Endothelial cell of umbilical vein (primary cell): ENCODE measurements at regions not wholly inside any gene's neighbourhood (a gene's known extent, or its start where the extent isn't known, plus 50 kb on each side); places are given as distances from the start of the nearest gene placed in this dataset.

Experiments
- CTCF ChIP-seq, 2 donors: IDR thresholded peaks; 1 replicate in 1 of 2; 2 replicates in 1 of 2; pipeline ENCODE4 v1.5.1; 2011; ENCODE audit warnings: low read length in 2 of 2, mild to moderate bottlenecking in 2 of 2, moderate library complexity in 2 of 2, control low read depth in 1 of 2, inconsistent platforms in 1 of 2, low read depth in 1 of 2; ENCODE audit not compliant: insufficient read depth in 1 of 2; ENCODE audit errors: extremely low read depth in 1 of 2
- EZH2 ChIP-seq: IDR thresholded peaks from 2 replicates; pipeline ENCODE4 v1.6.1; 2012; ENCODE audit warnings: borderline replicate concordance, low read depth, mild to moderate bottlenecking, moderate library complexity, low read length, inconsistent platforms; ENCODE audit not compliant: severe bottlenecking
- JUN ChIP-seq: IDR thresholded peaks from 2 replicates; pipeline ENCODE4 v1.6.1; 2011; ENCODE audit warnings: borderline replicate concordance, low read depth; ENCODE audit not compliant: insufficient read length, insufficient read depth
- MAX ChIP-seq: IDR thresholded peaks from 2 replicates; pipeline ENCODE4 v1.6.1; 2011; ENCODE audit not compliant: insufficient read depth, insufficient read length
- POLR2A ChIP-seq: IDR thresholded peaks from 2 replicates; pipeline ENCODE4 v1.6.1; 2012; ENCODE audit warnings: low read depth, mild to moderate bottlenecking, control low read depth, low read length
- POLR2AphosphoS5 ChIP-seq: IDR thresholded peaks from 2 replicates; pipeline ENCODE4 v1.6.1; 2012; ENCODE audit warnings: low read depth, mild to moderate bottlenecking, control low read depth, low read length, moderate library complexity; ENCODE audit not compliant: insufficient read depth

GRCh38 chr4:56149591-56149990 is 200.8 kb downstream of the CEP135 start:
- TF ChIP-seq CTCF (IDR thresholded peaks at IDR 0.05; ENCODE audit: extremely low read depth in 1 of 2, insufficient read depth in 1 of 2, low read depth in 1 of 2, low read length in 2 of 2) (no peak), EZH2 (no peak), POLR2AphosphoS5 (no peak), POLR2A (no peak), MAX (no peak), JUN (no peak)
